ENCODE measurements at regions not wholly inside any gene's neighbourhood (a gene's known extent, or its start where the extent isn't known, plus 50 kb on each side); places are given as distances from the start of the nearest gene placed in this dataset.
A peak's percentile ranks its signal among the peaks of the same experiment; 100 is the strongest.

GRCh38 chr9:104022083-104022482 lies 72.0 kb upstream of the SMC2 start:
- Histone ChIP-seq H3K9me3 (replicated peaks in 1 of 11) (no peaks in the 10 kb centered on the region), H3K4me2 (no peak overlapping the region), H3K27ac (no peak overlapping the region), H3K9ac (no peak overlapping the region), H3K27me3 (no peaks in the 10 kb centered on the region), H3K4me3 (no peak overlapping the region), H3K4me1 (peaks cover 0 to under 1% (median 0%) of the 10 kb centered on the region in 10 experiments; a peak in 1 of 20 replicates), H3K36me3 (no peaks in the 10 kb centered on the region), H4K20me1 (no peaks in the 10 kb centered on the region)
- no peak for TF ChIP-seq Cebpa-rat (IDR thresholded peaks at IDR 0.05)

- no peak overlapping the region for H3K9ac ChIP-seq
- no peaks in the 10 kb centered on the region for H3K9me3 ChIP-seq (replicated peaks in 1 of 11)
- no peak overlapping the region for H3K27ac ChIP-seq
- H3K4me2 ChIP-seq: no peak overlapping the region
- no peak overlapping the region for H3K4me3 ChIP-seq
- no peaks in the 10 kb centered on the region for H4K20me1 ChIP-seq
- H3K4me1 ChIP-seq: peaks cover 0 to 6% (median 0%) of the 10 kb centered on the region in 10 experiments; a peak in 3 of 20 replicates
- H3K27me3 ChIP-seq: no peaks in the 10 kb centered on the region
- no peak for TF ChIP-seq Cebpa-rat (IDR thresholded peaks at IDR 0.05)
- H3K36me3 ChIP-seq: no peaks in the 10 kb centered on the region
These were observed 69.0 kb upstream of the SMC2 start for GRCh38 chr9:104025104-104025503.

GRCh38 chr9:104025945-104026344 lies 68.2 kb upstream of the SMC2 start:
- Histone ChIP-seq H3K4me1 (peaks cover 0 to 6% (median 0%) of the 10 kb centered on the region in 10 experiments; a peak in 3 of 20 replicates), H3K27ac (no peak overlapping the region), H4K20me1 (no peaks in the 10 kb centered on the region), H3K27me3 (no peaks in the 10 kb centered on the region), H3K36me3 (no peaks in the 10 kb centered on the region), H3K9me3 (replicated peaks in 1 of 11) (no peaks in the 10 kb centered on the region), H3K4me2 (no peak overlapping the region), H3K9ac (no peak overlapping the region), H3K4me3 (no peak overlapping the region)
- no peak for TF ChIP-seq Cebpa-rat (IDR thresholded peaks at IDR 0.05)

GRCh38 chr9:104027295-104027694 lies 66.8 kb upstream of the SMC2 start:
- Histone ChIP-seq H3K4me3 (no peak overlapping the region), H3K36me3 (no peaks in the 10 kb centered on the region)
- no peak for TF ChIP-seq Cebpa-rat (IDR thresholded peaks at IDR 0.05)

GRCh38 chr9:104028827-104029226 lies 65.3 kb upstream of the SMC2 start:
- no peaks in the 10 kb centered on the region for H4K20me1 ChIP-seq

More at GRCh38 chr9:104027295-104027694, 66.8 kb upstream of the SMC2 start:
- H3K4me2 ChIP-seq: peak overlapping the region in 2 of 11 experiments; percentile 57 to 59; a peak in 1 of 22 replicates
- H3K4me1 ChIP-seq: peaks cover 0 to 6% (median 0%) of the 10 kb centered on the region in 10 experiments; a peak in 3 of 20 replicates
- no peaks in the 10 kb centered on the region for H3K27me3 ChIP-seq
- no peaks in the 10 kb centered on the region for H4K20me1 ChIP-seq
- no peak overlapping the region for H3K27ac ChIP-seq
- no peaks in the 10 kb centered on the region for H3K9me3 ChIP-seq (replicated peaks in 1 of 11)
- H3K9ac ChIP-seq: no peak overlapping the region

More at GRCh38 chr9:104028827-104029226, 65.3 kb upstream of the SMC2 start:
- H3K9ac ChIP-seq: no peak overlapping the region
- TF ChIP-seq Cebpa-rat (IDR thresholded peaks at IDR 0.05): no peak
- no peak overlapping the region for H3K27ac ChIP-seq
- no peaks in the 10 kb centered on the region for H3K36me3 ChIP-seq
- H3K27me3 ChIP-seq: no peaks in the 10 kb centered on the region
- no peak overlapping the region for H3K4me2 ChIP-seq
- no peak overlapping the region for H3K4me3 ChIP-seq
- peaks cover 0 to 6% (median 0%) of the 10 kb centered on the region in 10 experiments; a peak in 3 of 20 replicates for H3K4me1 ChIP-seq
- no peaks in the 10 kb centered on the region for H3K9me3 ChIP-seq (replicated peaks in 1 of 11)

Measured in BLaER1 treated with 17β-estradiol and CSF1 and Interleukin-3, amounts not matched to agents 10 nM and 100 nM (cell line).